ENCODE measurements at regions not wholly inside any gene's neighbourhood (a gene's known extent, or its start where the extent isn't known, plus 50 kb on each side); places are given as distances from the start of the nearest gene placed in this dataset.

- TF ChIP-seq CTCF (IDR thresholded peaks at IDR 0.05) (no peak), POLR2A (IDR thresholded peaks at IDR 0.05) (no peak), EP300 (IDR thresholded peaks at IDR 0.05) (no peak)
Observed at GRCh38 chr6:147641511-147641910, 133.0 kb downstream of the SAMD5 start.

All from tibial nerve (tissue), 4 donors.